HG02885 (cell line): ENCODE measurements at regions not wholly inside any gene's neighbourhood (a gene's known extent, or its start where the extent isn't known, plus 50 kb on each side); places are given as distances from the start of the nearest gene placed in this dataset.
"Not testable (repeated sequence)": the region's sequence is repeated elsewhere in the genome, so short reads cannot be mapped to it uniquely, and the experiment has no call there.

ENCODE experiments used
- ATAC-seq: cut with Tn5 transposase; IDR thresholded peaks from one replicate; pipeline ENCODE4 v1.9.1; 2021; ENCODE audit warnings: mild to moderate bottlenecking; ENCODE audit not compliant: unreplicated experiment, poor library complexity

DNA sequence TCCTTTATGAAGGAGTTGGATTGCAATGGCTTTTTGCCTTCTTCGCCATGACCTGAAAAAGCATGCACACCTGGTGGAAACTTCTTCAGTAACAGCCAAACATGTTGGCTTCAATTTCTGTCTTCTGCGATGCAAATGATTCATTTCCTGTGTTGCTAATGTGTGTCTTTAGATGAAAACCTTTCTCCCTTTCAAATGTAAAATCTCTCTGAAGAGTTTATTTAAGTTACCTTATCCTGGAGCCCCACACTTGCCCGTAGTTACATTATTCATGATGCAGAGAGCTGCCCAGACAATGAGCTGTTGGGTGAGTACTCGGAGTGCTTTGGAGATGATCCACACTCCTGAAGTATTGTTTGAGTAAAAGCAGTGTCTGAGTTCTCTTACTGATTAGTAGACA, 1100.9 kb downstream of the RPA4 start:
- ATAC-seq = no peak

DNA sequence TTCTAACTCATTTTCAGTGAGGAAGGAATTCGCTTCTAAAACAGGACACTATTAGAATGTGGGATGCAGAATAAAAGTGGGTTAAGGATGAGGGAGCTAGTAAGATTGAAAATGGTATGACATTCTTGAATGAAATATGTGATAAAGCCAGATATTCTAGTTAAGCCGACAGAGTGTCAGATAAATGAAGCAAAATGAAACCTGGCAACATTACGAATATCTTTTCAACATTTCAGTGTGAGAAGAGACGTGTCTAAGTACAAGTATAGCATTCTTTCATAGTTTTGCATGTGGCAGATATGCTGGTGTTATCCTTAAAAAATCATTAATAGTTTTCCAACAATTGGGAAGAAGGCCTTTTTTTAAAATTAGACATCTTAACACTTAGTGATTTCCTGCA, 1101.4 kb downstream of the RPA4 start:
- no peak for ATAC-seq

DNA sequence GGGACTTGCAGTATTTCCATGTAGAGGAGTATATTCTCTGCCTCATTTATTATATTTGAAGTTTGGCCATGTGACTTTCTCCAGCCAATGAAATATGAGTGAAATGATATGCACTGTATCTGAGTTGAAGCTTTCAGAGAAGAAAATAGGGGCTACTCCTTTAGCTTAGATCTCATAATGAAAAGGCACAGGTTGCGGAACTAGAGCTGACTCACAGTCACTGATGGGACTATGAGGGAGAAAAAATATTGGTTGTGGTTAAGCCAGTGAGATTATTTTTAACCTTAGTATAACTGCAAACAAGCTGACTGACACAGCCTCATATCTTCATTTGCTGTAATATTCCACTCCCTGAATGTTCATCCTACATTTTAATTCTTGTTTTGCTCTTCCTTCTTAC, 1104.3 kb downstream of the RPA4 start:
- no peak for ATAC-seq

DNA sequence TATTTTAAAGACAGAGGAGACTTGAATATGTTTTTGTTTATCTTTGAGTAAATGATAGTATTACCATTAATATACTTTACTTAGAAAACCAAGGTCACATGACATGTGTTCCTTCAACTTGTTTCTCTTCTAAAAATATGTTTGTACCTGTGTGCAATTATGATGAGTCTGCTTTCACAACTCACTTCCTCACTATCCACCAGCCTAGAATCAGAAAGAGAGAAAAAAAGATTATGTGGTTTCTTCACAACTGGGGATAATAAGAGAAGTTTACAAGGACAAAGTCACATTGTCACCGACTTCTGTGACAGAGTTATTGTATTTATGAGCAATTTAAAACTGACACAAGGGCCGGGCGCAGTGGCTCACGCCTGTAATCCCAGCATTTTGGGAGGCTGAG, 1112.1 kb downstream of the RPA4 start:
- ATAC-seq = no peak

DNA sequence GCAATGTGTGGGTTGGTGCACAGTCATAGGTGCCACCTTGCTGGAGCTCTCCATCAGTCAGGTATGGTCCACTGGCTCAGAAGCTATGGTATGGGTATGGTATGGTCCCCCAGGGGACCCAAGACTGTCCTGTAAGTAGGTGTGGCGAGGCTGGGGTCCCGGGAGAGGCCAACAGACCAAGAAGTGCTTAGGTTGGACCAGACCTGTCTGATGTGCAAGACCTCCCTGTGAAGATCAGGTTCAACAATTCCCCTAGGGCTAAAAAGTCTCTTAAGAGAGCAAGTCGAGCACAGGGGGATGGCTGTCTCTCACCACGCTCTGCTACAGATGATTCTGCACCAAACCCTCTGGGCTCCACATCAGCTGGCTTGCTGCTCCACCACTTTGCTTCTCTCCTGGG, 1145.0 kb downstream of the RPA4 start:
- no peak for ATAC-seq

DNA sequence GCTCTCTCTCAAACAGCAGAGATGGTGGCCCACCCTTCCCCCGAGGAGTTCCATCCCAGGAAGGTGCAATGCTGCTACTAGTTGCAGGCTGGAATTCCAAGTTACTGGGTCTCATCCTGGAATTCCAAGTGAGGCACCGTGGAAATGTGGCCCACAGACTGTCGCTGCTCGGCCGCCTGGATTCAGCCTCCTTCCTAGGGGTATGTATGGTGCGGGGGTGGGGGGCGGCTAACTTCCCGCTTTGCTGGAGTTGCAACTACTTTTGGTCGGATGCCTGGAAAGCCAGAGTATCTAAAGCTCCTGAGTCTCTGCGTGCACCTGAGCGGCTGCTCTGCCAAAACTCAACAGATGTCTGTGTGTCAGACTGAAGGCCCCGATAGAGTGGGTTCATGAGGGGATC, 1146.2 kb downstream of the RPA4 start:
- no peak for ATAC-seq

DNA sequence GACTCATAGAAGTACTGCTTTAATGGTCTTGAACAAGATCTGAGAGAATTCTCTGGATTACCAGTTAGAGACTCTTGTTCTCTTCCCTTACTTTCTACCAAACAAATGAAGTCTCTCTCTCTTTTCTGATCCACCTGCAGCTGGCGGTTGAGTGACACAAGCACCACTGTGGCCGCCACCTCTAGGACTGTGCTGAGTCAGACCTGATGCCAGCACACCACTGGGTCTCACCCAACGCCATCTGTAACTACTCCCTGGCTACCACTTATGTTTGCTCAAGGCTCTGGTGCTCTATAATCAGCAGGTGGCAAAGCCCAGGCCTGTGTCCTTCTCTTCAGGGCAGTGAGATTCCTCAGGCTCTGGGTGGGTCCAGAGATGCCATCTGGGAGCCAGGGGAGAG, 1173.5 kb downstream of the RPA4 start:
- ATAC-seq = no peak

DNA sequence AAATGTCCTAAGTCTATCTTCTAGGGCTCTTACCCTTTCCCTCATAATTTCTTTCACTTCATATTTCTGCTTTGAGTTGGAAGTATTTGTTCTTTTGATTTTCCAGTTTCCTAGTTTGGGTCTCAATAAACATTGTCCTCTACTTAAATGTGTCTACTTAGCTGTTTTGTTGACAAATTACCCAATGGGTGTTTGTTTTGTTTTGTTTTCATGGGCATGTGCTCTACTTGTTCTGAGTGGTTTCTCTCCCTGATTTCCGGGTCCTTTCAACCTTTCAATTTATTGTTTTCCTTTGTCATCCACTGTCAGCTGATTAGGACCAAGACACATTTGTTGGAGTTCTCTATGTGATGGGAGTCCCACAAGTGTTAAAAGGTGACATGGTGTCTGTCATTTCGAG, 1181.4 kb downstream of the RPA4 start:
- no peak for ATAC-seq

DNA sequence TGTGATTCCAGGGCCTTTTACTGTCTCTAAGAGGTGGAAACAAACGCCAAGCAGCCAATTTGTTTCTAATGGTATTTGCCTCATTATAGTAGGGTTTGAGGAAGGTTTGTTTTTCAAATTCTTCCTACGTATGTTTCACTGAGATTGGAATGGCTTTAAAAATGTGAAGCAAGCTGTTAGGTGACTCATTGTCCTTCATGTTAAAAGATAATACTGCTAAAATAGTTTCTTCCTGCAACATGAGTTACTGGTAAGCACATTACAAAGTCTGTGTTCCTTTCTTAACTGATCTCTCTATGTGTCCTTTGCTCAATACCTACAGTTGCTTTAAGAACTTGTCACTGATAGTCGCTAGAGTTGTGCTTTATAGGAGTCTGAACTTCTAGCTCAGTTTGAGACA, 1183.9 kb downstream of the RPA4 start:
- ATAC-seq = no peak

DNA sequence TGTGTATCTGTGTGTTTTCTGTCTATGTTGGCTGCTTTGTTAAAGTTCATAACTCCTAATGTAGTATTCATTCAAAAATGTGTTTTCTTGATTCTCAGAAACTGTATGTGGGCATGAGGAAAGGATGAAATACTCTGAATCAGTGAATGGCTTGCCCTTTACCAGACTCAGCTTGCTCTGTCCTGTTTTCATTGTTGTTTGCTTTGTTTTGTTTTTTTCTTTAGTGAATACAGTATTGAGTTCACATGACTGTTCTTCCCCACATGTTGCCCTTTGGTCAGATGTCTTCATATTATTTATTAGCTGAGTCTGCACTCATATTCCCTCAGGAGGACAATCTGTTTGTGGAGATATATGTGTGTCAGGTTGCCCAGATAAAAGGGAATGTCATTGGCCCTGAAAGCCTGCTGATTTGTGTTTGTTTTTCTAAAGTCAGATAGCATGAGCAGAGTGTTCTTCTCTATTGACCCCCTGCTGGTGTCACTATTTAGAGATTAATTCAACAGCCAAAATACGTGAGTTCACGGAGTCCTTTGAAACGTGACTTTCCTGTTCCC, 1184.4 kb downstream of the RPA4 start:
- ATAC-seq = no peak

DNA sequence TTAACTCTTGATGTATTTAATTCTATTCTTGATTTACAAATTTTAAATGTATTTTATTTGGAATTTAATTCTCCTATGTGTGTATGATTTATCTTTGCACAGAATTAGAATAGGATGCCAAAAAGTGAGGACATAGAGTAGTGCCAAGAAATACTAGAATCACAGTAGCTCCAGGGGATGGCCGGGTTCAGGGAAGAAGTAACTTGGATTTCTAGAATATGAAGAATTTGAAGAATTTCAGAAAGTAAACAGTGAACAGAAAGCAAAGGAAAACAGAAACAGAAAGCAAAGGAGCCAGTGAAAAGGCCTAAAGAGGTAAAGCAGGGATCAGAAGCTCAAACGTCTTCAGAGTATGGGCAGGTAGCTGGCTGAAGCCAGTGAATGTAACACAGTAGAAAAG, 1187.6 kb downstream of the RPA4 start:
- no peak for ATAC-seq

DNA sequence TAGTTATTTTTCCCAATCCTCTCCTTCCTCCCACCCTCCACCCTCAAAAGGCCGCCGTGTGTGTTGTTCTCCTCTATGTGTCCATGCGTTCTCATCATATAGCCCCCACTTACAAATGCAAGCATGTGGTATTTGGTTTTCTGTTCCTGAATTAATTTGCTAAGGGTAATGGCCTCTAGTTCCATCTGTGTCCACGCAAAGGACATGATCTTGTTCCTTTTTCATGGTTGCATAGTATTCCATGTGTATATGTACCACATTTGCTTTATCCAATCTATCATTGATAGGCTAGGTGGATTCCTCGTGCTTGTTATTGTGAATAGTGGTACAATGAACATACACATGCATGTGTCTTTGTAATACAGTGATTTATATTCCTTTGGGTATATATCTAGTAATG, 1193.7 kb downstream of the RPA4 start:
- no peak for ATAC-seq

DNA sequence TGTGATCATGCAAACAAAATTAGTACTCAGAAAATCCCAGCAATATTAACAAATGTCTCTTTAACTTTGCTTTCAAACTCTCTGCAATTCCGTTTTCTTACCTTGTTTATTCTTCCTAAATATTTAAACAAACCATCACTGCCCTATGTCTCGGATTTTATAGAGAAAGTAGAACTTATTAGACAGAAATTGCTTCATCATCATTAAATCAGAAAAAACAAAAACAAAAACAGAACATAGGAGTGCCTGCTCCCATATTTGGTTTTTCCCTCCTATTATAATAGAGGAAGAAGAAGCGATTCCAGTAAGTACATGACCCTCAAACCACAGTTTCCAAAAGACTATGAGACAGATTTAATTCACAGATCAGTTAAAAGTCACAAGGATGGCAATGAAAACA, 1228.0 kb downstream of the RPA4 start:
- ATAC-seq = no peak

DNA sequence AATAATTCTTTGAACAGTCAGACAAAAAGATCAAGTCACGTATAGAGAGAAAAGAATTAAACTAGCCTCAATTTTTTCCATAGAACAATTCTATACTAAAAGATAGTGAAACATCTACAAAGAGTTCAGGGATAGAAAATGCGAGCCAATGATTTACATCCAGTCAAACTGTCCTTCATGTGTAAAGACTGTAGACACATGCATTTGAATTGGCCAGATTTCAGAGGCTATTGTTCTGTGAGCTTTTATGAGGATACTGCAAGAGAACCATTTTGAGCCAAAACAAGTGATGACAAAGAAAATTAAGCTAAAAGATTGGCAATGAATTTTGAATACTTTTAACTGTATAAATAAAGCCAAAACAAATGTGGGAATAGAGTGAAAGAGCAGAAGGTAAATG, 1230.3 kb downstream of the RPA4 start:
- ATAC-seq = no peak

DNA sequence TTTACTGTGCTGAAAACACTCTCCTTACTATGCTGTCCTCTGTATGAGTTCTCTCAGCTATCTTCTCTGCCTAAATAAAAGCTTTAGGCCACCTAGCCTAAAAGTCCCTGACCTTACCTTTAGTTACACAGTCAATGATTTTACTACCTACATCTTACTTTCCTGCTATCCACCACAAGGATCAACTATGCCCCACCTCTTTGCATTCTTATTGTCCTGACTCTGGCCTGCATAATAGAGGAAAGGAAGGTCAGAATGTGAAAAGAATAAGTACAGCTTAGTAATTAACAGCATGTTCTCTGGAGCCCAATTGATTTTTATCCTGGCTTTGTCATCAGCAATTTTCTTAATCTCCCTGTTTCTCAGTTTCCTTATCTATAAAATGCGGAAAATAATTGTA, 1257.8 kb downstream of the RPA4 start:
- ATAC-seq = no peak

DNA sequence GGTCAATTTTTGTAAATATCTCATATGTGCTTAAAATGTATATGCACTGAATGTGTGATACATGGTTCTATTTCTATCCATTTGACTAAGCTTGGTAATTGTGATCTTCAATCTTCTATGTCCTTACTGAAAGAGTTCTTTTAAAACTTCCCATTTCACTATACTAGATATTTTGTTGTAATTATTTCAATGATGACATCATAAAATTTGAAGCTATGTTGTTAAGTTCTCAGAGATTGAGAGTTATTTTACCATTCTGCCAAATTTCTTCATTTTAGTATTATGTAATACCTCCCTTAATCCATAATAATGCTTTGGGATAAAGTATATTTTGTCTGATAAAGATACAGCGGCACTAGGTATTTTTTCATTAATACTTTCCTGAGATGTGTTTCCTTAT, 1307.3 kb downstream of the RPA4 start:
- ATAC-seq = no peak

DNA sequence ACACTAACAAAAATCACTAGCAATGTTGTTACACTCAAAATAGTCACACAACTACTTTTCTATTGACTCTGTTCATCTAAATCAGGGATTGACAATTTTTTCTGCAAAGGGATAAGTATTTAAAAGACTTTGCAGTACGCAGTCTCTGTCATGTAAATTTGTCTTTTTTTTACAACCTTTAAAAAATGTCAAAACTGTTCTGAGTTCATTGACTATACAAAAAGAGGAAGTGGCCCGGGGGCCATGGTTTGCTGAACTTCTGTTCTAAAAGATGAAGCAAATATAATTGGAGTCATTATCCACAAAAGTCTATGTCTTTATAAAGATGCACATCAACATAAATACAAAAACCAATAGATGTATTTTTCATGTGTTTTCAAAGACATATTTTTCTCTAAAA, 1310.3 kb downstream of the RPA4 start:
- ATAC-seq = no peak

DNA sequence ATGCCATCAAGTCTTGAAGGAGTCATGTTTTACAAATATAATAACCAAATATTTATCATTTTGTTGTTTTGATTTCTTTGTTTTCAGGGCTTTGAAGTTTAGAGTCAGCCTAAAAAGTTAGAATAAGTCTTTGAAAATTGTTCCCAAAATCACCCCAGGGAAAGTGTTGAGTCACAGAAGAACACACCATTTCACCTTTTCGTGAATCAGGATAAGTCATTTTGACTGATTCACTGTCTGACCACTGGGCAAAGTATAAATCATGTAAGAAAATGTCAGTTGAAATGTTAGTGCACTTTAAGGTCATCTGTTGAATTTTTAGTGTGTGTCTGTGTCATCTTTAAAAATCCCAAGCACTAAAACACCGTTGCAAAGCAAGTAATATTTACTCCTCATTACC, 1320.1 kb downstream of the RPA4 start:
- no peak for ATAC-seq

DNA sequence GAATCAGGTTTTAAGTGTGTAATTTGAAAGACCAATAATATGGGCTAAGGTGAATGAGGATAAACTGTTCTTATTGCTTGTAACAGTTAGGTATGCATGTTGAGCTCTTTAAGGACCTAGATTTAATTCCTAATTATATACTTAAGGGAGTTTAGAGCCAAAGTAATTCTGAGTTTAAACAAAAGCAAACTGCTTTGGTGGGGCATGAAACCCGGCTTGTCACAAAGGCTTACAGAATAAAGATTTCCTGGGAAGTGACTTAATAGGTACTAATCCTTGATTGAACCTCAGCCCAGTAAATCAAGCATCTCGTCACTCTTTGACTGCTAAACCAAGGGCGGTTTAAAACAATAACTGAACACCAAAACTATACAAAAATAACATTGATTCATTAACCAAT, 1324.2 kb downstream of the RPA4 start:
- no peak for ATAC-seq

DNA sequence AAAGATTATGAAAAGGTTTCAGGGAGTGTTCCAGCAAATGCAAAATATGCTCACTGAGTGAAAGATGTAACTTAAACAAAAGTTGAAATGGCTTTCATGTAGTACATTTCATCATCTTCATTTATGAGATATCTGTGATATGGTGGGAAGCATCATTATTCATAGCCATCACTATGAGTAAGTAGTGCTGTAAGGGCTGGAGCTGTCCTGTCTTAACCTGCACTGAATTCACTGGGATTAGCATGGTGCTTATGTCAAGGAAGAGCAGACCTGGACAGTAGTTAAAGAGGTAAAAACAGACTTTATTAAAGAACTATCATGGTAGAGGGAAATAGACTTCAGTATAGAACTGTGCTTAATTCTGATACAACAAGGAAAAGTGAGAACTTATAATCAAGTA, 1347.3 kb downstream of the RPA4 start:
- no peak for ATAC-seq

DNA sequence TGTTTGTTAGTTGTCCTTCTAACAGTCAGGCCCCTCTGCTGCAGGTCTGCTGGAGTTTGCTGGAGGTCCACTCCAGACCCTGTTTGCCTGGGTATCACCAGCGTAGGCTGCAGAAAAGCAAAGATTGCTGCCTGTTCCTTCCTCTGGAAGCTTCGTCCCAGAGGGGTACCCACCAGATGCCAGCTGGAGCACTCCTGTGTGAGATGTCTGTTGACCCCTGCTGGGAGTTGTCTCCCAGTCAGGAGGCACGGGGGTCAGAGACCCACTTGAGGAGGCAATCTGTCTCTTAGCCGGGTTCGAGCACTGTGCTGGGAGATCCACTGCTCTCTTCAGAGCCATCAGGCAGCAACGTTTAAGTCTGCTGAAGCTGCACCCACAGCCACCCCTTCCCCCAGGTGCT, 1356.4 kb downstream of the RPA4 start:
- ATAC-seq = not testable (repeated sequence)

DNA sequence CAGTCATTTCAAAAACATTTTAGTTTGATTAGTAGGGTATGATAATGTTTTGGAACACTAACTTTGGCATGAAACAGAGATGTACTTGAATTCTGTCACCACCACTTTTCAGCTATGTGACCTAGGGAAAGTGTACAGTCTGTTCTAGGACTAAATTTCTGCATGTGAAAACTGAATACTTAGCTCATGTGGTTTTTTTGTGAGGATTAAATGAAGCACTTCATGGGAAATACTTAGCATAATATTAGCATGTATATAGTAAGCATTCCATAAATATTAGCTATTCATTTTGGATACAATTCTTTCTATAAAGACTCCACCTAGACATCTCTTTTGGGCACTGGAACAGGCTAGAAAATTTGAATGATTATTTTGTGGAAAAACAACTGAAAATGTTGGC, 1379.4 kb downstream of the RPA4 start:
- no peak for ATAC-seq

DNA sequence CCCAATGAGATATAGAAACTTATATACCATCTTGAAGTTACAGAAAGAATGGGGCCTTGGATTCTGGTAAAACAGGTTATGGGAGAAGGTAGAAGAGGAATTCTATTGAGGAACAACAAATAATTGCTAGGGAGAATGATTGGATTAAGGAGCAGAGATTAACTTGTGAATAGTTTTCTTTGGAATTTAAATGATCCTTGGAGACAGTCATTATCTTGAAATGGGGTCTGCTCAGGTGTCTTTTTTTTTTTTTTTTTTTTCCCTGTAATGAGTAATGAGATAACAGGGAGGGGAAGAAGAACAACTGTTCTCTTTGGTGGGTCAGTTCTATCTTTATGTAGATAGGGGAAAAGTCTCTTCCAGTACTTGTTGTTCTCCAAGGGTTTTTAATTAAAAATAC, 1406.0 kb downstream of the RPA4 start:
- ATAC-seq = no peak
